ENCODE measurements at regions not wholly inside any gene's neighbourhood (a gene's known extent, or its start where the extent isn't known, plus 50 kb on each side); places are given as distances from the start of the nearest gene placed in this dataset.

DNA sequence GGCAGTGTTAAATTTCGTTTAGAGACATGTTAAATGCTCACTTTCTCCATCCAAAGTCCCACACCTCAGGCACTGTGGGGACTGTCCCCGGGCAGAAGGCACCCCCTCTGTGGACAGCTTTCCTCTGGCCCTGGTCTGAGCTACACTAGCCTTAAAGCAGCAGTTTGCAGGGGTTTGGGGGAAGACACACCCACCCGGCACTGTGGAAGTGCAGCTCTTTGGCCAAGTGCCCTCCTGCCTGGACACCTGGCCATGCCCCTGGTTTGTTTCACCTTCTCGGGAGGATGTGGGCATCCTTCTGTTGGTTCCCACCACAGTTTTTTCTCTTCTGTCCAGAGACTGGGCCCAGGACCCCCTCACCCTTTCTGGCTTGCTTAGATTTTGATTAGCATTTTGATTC is 1254.7 kb downstream of the BRD1 start:
- TF ChIP-seq CTCF (IDR thresholded peaks at IDR 0.05) = no peak
- no peak for TF ChIP-seq POLR2A (IDR thresholded peaks at IDR 0.05)
- no peak for TF ChIP-seq POLR2AphosphoS5 (IDR thresholded peaks at IDR 0.05)
- no peak for TF ChIP-seq EP300 (IDR thresholded peaks at IDR 0.05)
